ENCODE measurements at regions not wholly inside any gene's neighbourhood (a gene's known extent, or its start where the extent isn't known, plus 50 kb on each side); places are given as distances from the start of the nearest gene placed in this dataset.
A peak's percentile ranks its signal among the peaks of the same experiment; 100 is the strongest.
"Not testable (repeated sequence)": the region's sequence is repeated elsewhere in the genome, so short reads cannot be mapped to it uniquely, and the experiment has no call there.

GRCh38 chr11:69220561-69221051, 64.9 kb downstream of the SMIM38 start:
- DNase-seq = no peak

- no peak for DNase-seq
Measured at GRCh38 chr11:69221086-69221485, 65.4 kb downstream of the SMIM38 start.

- not testable (repeated sequence) for DNase-seq
Measured at GRCh38 chr11:69221636-69222035, 65.9 kb downstream of the SMIM38 start.

- DNase-seq = no peak
Measured at GRCh38 chr11:69227271-69227670, 66.7 kb upstream of the MYEOV start.

GRCh38 chr11:69229511-69229910, 64.4 kb upstream of the MYEOV start:
- DNase-seq = no peak

DNA sequence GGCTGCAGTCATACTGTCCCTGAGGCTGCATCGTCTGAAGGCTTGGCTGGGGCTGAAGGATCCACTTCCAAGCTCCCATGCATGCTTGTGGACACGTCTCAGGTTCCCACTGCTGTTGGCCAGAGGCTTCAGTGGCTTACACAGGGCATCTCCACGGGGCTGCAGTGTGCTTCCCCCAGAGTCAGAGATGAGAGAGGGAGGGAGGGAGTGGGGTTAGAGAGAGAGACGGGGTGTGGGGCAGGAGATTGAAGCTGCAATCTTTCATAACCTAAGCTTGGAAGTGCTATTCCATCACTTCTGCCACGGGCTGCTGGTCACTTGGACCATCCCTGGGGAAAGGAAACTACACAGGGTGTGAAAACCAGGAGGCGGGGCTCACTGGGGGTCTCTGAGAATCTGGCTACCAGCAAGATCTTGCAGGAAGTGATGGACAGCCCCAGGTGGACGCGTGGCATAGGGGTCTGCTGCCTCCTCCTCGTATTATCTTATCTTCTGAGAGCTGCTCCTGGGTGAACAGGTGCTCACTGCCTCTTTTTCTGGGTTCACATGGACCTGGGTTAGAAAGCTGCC, 63.0 kb upstream of the MYEOV start:
- no peak for DNase-seq

DNA sequence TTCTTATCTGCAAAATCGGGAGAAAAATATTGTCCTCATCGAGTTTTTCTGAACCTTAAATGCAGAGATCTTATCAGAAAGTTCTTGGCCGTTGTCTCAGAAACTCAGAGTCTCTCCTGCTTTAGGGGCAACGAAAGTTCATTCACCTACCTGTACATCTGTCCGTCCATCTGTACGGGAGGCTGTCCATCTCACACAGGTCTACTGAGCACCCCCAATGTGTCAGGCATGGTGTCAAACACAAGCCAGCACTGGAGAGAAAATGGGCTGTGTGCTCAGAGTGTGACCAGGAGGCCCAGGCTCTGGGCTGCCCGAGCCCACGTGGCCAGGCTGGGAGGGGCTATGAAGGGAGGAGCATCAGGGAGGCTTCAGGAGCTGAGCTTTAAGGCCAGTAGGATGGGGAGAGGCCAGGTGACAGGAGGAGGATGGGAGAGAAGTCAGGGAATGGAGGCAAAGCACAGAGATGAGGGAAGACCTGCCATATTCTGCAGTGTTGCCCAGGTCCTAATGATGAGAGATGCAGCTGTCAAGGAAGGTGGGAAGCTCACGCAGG, 62.4 kb upstream of the MYEOV start:
- no peak for DNase-seq

- no peak for DNase-seq
Measured at GRCh38 chr11:69232821-69233743, 60.9 kb upstream of the MYEOV start.

GRCh38 chr11:69233744-69234570, 60.0 kb upstream of the MYEOV start:
- no peak for DNase-seq

- no peak for DNase-seq
Measured at GRCh38 chr11:69234740-69235710, 58.9 kb upstream of the MYEOV start.

DNA sequence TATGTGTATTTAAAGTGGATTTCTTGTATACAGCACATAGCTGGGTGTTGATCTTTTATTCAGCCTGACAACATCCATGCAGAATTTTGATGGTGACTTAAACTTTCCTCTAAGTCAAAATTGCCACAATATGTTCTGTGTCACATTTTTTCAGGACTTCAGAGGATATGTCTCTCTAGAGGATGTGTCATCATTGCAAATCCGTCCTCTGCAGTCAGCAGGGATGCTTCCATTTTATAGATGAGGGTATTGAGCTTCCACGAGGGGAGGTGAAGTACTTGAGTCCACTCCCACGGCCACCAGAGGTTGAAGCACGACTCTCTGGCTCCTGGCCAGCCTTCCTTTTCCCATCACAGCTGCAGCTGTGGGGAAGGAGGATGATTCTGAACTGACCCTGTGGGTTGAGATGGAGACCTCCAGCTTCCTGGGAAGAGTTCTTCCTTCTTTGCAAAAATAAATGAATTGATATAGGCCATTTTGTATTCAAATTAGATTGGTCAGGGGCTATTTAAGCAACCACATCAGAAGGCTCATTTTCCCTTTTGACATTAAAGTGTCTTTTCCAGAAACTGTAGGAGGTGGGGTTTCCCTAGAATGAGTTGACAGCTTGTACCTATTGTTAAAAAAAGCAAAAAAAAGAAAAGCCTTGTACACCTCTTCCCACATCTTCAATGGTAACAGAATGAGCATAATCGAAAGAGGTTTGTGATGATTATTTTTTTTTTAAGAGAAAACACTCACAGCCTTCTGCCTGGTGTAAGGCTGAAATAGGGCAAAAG, 55.2 kb upstream of the MYEOV start:
- no peak for DNase-seq

DNA sequence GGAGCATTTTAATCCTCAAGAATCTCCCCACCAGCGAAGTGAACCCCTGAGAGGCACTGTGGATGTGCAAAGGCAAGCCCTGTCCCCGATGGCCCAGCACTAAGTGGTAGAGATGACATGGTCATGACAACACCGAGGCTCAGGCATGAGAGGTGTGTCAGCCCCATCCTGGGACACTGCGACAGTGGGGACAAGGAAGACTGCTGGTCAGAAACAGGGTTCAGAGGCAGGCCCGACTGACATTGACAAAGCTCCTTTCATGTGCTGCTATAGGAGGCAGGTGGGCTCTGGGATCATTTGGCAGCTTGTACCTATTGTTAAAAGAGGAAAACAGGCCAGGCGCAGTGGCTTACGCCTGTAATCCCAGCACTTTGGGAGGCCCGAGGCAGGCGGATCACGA, 54.3 kb upstream of the MYEOV start:
- no peak for DNase-seq

- no peak for DNase-seq
Measured at GRCh38 chr11:69240332-69241074, 53.5 kb upstream of the MYEOV start.

- DNase-seq = no peak
Measured at GRCh38 chr11:69241075-69241740, 52.7 kb upstream of the MYEOV start.

DNA sequence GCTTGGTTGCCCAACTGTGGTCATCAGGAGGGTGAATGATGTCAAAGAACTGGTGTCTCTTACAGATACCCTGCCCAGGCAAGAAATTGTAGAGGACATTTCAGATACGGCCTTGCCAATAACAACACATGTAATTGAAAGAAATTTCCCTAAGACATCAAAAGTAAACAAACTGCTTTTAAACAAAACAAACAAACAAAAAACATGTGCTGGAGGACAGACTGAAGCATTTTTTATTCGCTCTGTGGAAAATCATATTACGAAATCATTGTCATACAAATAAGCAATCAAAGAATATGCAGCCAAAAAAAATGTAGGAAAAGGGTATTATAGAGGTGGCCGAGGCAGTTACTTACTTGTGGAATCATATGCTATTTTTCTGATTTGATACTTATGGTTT, 52.1 kb upstream of the MYEOV start:
- no peak for DNase-seq

GRCh38 chr11:69242266-69242920, 51.6 kb upstream of the MYEOV start:
- DNase-seq = peak; percentile 44

GRCh38 chr11:69243496-69244200, 50.3 kb upstream of the MYEOV start:
- no peak for DNase-seq

Measured in GDM1 (cell line).